Astrocyte of the cerebellum (primary cell): ENCODE measurements at regions not wholly inside any gene's neighbourhood (a gene's known extent, or its start where the extent isn't known, plus 50 kb on each side); places are given as distances from the start of the nearest gene placed in this dataset.

Source experiments
- DNase-seq: peaks from one replicate; pipeline ENCODE4 v3.0.0-alpha.2; 2011; ENCODE audit warnings: low read depth
- H3K4me3 ChIP-seq: 2 replicates; pipeline ENCODE4 v1.5.1; 2011; ENCODE audit warnings: mild to moderate bottlenecking, low read depth, low read length, moderate library complexity
- CTCF ChIP-seq: IDR thresholded peaks from 2 replicates; pipeline ENCODE4 v1.5.1; 2012; ENCODE audit warnings: low read length, low read depth, moderate library complexity, mild to moderate bottlenecking; ENCODE audit errors: missing control alignments
- in situ Hi-C: cut with HindIII; loops from 2 replicates; pipeline ENCODE4 v1.10.0; 2017; ENCODE audit warnings: low sequenced_read_pairs

GRCh38 chr4:32962100-32962499 lies 2241.9 kb downstream of the PCDH7 start:
- no peak for DNase-seq
- H3K4me3 ChIP-seq, result no peak overlapping the region
- in situ Hi-C loops, result no loop called here
- no peak for TF ChIP-seq CTCF

GRCh38 chr4:32985256-32985655 lies 2265.1 kb downstream of the PCDH7 start:
- in situ Hi-C loops, result no loop called here
- no peak overlapping the region for H3K4me3 ChIP-seq
- TF ChIP-seq CTCF, result no peak
- DNase-seq, result peak; percentile 34

GRCh38 chr4:32986236-32986635 lies 2266.1 kb downstream of the PCDH7 start:
- in situ Hi-C loops, result no loop called here

GRCh38 chr4:32987111-32987510 lies 2266.9 kb downstream of the PCDH7 start:
- TF ChIP-seq CTCF, result no peak
- no peak overlapping the region for H3K4me3 ChIP-seq
- in situ Hi-C loops, result no loop called here
- DNase-seq, result no peak

More at GRCh38 chr4:32986236-32986635, 2266.1 kb downstream of the PCDH7 start:
- TF ChIP-seq CTCF, result no peak
- DNase-seq, result no peak
- no peak overlapping the region for H3K4me3 ChIP-seq

GRCh38 chr4:32988165-32988811 lies 2268.1 kb downstream of the PCDH7 start:
- in situ Hi-C loops, result no loop called here
- no peak for TF ChIP-seq CTCF
- DNase-seq, result no peak
- H3K4me3 ChIP-seq, result no peak overlapping the region

GRCh38 chr4:32991663-32992062 lies 2271.5 kb downstream of the PCDH7 start:
- no peak for DNase-seq
- TF ChIP-seq CTCF, result no peak
- no peak overlapping the region for H3K4me3 ChIP-seq
- in situ Hi-C loops, result no loop called here
